BJ (cell line): ENCODE measurements at regions not wholly inside any gene's neighbourhood (a gene's known extent, or its start where the extent isn't known, plus 50 kb on each side); places are given as distances from the start of the nearest gene placed in this dataset.

ENCODE experiments used
- CTCF ChIA-PET: fragments of 350-600 bp; formaldehyde crosslinking; extraction: SDS; loops from one replicate; lab custom pipeline; 2021; ENCODE audit warnings: antibody characterized with exemption, inconsistent platforms; lab: Yijun Ruan, JAX
- POLR2A ChIA-PET: fragments of 300-600 bp; sonication (Branson Sonifier 250); formaldehyde crosslinking; extraction: SDS; loops from one replicate; lab custom pipeline; 2021; ENCODE audit warnings: antibody characterized with exemption; lab: Charles Lee
- DNase-seq: peaks from one replicate; pipeline ENCODE4 v3.0.0-alpha.2; 2011; ENCODE audit warnings: low read depth
- H3K27me3 ChIP-seq: 2 replicates; pipeline ENCODE4 v1.6.0; 2011; ENCODE audit warnings: low read length; ENCODE audit not compliant: control insufficient read depth, insufficient read depth
- H3K36me3 ChIP-seq: 2 replicates; pipeline ENCODE4 v1.5.1; 2011; ENCODE audit warnings: low read length; ENCODE audit not compliant: control insufficient read depth, insufficient read depth
- H3K4me3 ChIP-seq: 2 replicates; pipeline ENCODE4 v1.5.1; 2011; ENCODE audit warnings: low read depth, mild to moderate bottlenecking, control low read depth, low read length
- CTCF ChIP-seq: IDR thresholded peaks from 2 replicates; pipeline ENCODE4 v1.5.1; 2011; ENCODE audit warnings: low read depth, mild to moderate bottlenecking, control low read depth, inconsistent platforms, low read length, moderate library complexity; ENCODE audit not compliant: insufficient read depth

- no peaks in the 10 kb centered on the region for H3K27me3 ChIP-seq
- no peaks in the 10 kb centered on the region for H3K36me3 ChIP-seq
- ChIA-PET CTCF (no interaction called here), POLR2A (no interaction called here)
- DNase-seq: no peak
- no peak for TF ChIP-seq CTCF
- H3K4me3 ChIP-seq: no peak overlapping the region
These were observed 1282.4 kb upstream of the PIK3C3 start for GRCh38 chr18:40672590-40672989.

- Histone ChIP-seq H3K36me3 (no peaks in the 10 kb centered on the region), H3K4me3 (no peak overlapping the region), H3K27me3 (no peaks in the 10 kb centered on the region)
- DNase-seq: no peak
- no peak for TF ChIP-seq CTCF
- ChIA-PET POLR2A (no interaction called here), CTCF (no interaction called here)
These were observed 1284.2 kb upstream of the PIK3C3 start for GRCh38 chr18:40670668-40671375.

GRCh38 chr18:40662898-40663437, 1292.1 kb upstream of the PIK3C3 start:
- Histone ChIP-seq H3K27me3 (no peaks in the 10 kb centered on the region), H3K36me3 (no peaks in the 10 kb centered on the region), H3K4me3 (no peak overlapping the region)
- TF ChIP-seq CTCF: no peak
- DNase-seq: no peak
- POLR2A ChIA-PET: no interaction called here
- CTCF ChIA-PET: no interaction called here

GRCh38 chr18:40653682-40654081, 1301.4 kb upstream of the PIK3C3 start:
- no peak for TF ChIP-seq CTCF
- ChIA-PET POLR2A (no interaction called here), CTCF (no interaction called here)
- Histone ChIP-seq H3K4me3 (no peak overlapping the region), H3K27me3 (no peaks in the 10 kb centered on the region), H3K36me3 (no peaks in the 10 kb centered on the region)
- no peak for DNase-seq

GRCh38 chr18:40652321-40652720, 1302.7 kb upstream of the PIK3C3 start:
- CTCF ChIA-PET: no interaction called here
- H3K4me3 ChIP-seq: no peak overlapping the region
- DNase-seq: no peak
- no peaks in the 10 kb centered on the region for H3K27me3 ChIP-seq
- H3K36me3 ChIP-seq: no peaks in the 10 kb centered on the region
- POLR2A ChIA-PET: no interaction called here
- TF ChIP-seq CTCF: no peak
